ENCODE measurements at regions not wholly inside any gene's neighbourhood (a gene's known extent, or its start where the extent isn't known, plus 50 kb on each side); places are given as distances from the start of the nearest gene placed in this dataset.

DNA sequence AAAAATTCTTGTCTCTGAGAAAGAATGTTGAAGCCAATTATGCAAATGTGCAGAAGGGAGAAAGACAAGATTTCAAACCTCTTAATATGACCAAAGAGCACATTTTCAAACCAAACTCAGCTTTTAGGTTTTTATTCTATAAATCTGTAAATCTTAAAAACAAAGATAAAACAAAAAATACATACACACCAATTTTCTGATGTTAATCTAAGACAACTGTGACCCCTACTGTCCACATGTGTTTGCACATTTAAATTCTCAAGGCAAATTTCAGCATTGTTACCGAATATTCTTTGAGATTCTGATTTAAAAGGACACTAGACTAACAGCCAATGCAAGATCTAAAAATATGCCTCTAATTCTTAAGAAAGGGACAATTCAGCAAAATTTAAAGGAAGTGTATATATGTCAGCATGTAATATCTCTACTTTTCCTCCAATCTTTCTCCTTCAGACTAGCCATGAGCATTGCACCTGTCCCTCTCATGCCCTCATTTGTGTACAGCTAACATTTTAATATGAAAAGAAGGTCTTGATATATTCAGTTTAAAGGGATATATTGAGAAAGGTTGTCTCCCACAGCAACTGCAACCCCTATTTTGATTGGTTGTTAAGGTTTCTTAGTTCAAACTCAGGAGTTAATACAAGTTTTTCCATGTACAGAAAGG is 417.9 kb downstream of the IPMK start:
- Mint-ChIP-seq H3K4me1 (ENCODE audit: insufficient read depth, unreplicated experiment) (peaks cover 5% of the 10 kb centered on the region), H3K36me3 (ENCODE audit: insufficient read depth, unreplicated experiment) (no peaks in the 10 kb centered on the region), H3K27ac (ENCODE audit: low read depth, unreplicated experiment) (no peak overlapping the region), H3K27me3 (ENCODE audit: insufficient read depth, unreplicated experiment) (no peaks in the 10 kb centered on the region), H3K9me3 (ENCODE audit: unreplicated experiment) (no peaks in the 10 kb centered on the region), H3K4me3 (ENCODE audit: unreplicated experiment) (no peak overlapping the region)
- intact Hi-C loops (cut with micrococcal nuclease), result loop anchor here (1.0 to 5.0 kb wide), 6 partner anchors 133 to 511 kb away; no protein-coding TSS in a partner anchor
- BruUV-seq (replicated peaks), result no TSS peak
- ChIA-PET CTCF (interaction anchor here (0.6 to 8.1 kb wide), 36 partner anchors 9 to 1381 kb away, joined by 3 to 123 read pairs (median 4); no protein-coding TSS in a partner anchor), POLR2A (interaction anchor here (1.3 kb wide), 1 partner anchor 132 kb away, joined by 7 read pairs; no protein-coding TSS in a partner anchor)
- TF ChIP-seq, protein P1, sequence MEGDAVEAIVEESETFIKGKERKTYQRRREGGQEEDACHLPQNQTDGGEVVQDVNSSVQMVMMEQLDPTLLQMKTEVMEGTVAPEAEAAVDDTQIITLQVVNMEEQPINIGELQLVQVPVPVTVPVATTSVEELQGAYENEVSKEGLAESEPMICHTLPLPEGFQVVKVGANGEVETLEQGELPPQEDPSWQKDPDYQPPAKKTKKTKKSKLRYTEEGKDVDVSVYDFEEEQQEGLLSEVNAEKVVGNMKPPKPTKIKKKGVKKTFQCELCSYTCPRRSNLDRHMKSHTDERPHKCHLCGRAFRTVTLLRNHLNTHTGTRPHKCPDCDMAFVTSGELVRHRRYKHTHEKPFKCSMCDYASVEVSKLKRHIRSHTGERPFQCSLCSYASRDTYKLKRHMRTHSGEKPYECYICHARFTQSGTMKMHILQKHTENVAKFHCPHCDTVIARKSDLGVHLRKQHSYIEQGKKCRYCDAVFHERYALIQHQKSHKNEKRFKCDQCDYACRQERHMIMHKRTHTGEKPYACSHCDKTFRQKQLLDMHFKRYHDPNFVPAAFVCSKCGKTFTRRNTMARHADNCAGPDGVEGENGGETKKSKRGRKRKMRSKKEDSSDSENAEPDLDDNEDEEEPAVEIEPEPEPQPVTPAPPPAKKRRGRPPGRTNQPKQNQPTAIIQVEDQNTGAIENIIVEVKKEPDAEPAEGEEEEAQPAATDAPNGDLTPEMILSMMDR (IDR thresholded peaks at IDR 0.05; ENCODE audit: unreplicated experiment), result peak; percentile 58
- peak; percentile 38 for DNase-seq (ENCODE audit: unreplicated experiment)

DNA sequence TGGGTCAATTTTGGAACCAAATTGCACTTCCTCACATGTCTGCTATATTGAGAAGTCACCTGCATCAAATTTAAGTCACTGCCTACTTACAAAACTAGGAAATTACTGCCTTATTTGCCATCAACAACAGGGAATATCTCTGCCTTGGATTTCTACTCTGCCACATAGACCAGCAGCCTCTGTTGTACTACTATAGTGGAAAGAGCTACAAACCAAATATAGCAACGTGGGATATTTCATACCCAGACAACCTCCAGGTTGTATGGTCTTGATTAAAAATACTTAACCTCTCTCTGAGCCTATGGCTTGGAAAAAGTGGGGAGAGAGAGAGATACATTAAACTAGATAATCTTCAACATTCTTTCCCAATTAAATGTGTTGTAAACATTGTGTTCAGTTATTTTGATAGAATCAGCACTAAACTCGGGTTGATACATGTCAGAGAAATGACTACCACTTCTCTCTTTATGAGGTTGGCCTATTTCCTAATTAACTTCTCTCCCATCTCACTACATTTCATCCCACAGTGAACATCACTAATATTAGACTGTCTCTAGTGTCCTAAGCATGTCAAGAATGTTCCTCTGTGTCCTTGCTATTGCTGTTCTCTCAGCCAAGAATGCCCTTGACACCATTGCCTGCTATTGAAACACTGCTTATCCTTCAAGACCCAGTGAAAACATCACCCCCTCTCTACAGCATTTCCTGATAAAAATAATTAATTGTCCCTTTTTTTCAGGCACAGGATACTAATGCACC is 421.2 kb downstream of the IPMK start:
- no peak for DNase-seq (ENCODE audit: unreplicated experiment)
- intact Hi-C loops (cut with micrococcal nuclease), result loop anchor here (5.0 kb wide), 1 partner anchor 306 kb away; no protein-coding TSS in a partner anchor

GRCh38 chr10:57844387-57844998 is 423.2 kb downstream of the IPMK start:
- BruUV-seq (replicated peaks), result no TSS peak
- Mint-ChIP-seq H3K36me3 (ENCODE audit: insufficient read depth, unreplicated experiment) (no peaks in the 10 kb centered on the region), H3K9me3 (ENCODE audit: unreplicated experiment) (peaks cover 12% of the 10 kb centered on the region), H3K27ac (ENCODE audit: low read depth, unreplicated experiment) (no peak overlapping the region), H3K27me3 (ENCODE audit: insufficient read depth, unreplicated experiment) (no peaks in the 10 kb centered on the region), H3K4me3 (ENCODE audit: unreplicated experiment) (no peak overlapping the region), H3K4me1 (ENCODE audit: insufficient read depth, unreplicated experiment) (peaks cover 5% of the 10 kb centered on the region)
- DNase-seq (ENCODE audit: unreplicated experiment), result no peak
- intact Hi-C loops (cut with micrococcal nuclease), result no loop called here
- CTCF ChIA-PET, result interaction anchor here (0.5 to 8.1 kb wide), 2 partner anchors 128 to 487 kb away, joined by 3 to 123 read pairs; no protein-coding TSS in a partner anchor
- POLR2A ChIA-PET, result no interaction called here
- TF ChIP-seq, protein P1 (IDR thresholded peaks at IDR 0.05; ENCODE audit: unreplicated experiment), result no peak

More for the DNA sequence above, 421.2 kb downstream of the IPMK start:
- no TSS peak for BruUV-seq (replicated peaks)
- Mint-ChIP-seq H3K9me3 (ENCODE audit: unreplicated experiment) (no peaks in the 10 kb centered on the region), H3K27me3 (ENCODE audit: insufficient read depth, unreplicated experiment) (no peaks in the 10 kb centered on the region), H3K4me3 (ENCODE audit: unreplicated experiment) (no peak overlapping the region), H3K27ac (ENCODE audit: low read depth, unreplicated experiment) (no peak overlapping the region), H3K4me1 (ENCODE audit: insufficient read depth, unreplicated experiment) (peaks cover 5% of the 10 kb centered on the region), H3K36me3 (ENCODE audit: insufficient read depth, unreplicated experiment) (no peaks in the 10 kb centered on the region)
- CTCF ChIA-PET, result interaction anchor here (0.6 to 8.1 kb wide), 9 partner anchors 10 to 854 kb away, joined by 3 to 123 read pairs (median 3); no protein-coding TSS in a partner anchor
- POLR2A ChIA-PET, result interaction anchor here (0.6 to 1.4 kb wide), 5 partner anchors 18 to 305 kb away, joined by 3 to 6 read pairs (median 3); no protein-coding TSS in a partner anchor
- TF ChIP-seq, protein P1 (IDR thresholded peaks at IDR 0.05; ENCODE audit: unreplicated experiment), result no peak

Data from MCF 10A (cell line).